HL-60 (cell line): ENCODE measurements at regions not wholly inside any gene's neighbourhood (a gene's known extent, or its start where the extent isn't known, plus 50 kb on each side); places are given as distances from the start of the nearest gene placed in this dataset.

Source experiments
- DNase-seq, 2 experiments: peaks; one replicate each; pipeline ENCODE4 v3.0.0-alpha.2; 2010 to 2020; ENCODE audit warnings: low read depth in 1 of 2, low spot score in 1 of 2
- H3K27ac ChIP-seq: fragments of 250-450 bp; sonication (Bioruptor Pico); replicated peaks from 2 replicates; pipeline ENCODE4 v1.5.1; 2020; ENCODE audit warnings: mild to moderate bottlenecking, moderate library complexity
- H3K27me3 ChIP-seq: fragments of 250-450 bp; sonication (Bioruptor Pico); 2 replicates; pipeline ENCODE4 v1.5.1; 2021; ENCODE audit warnings: mild to moderate bottlenecking, moderate library complexity; ENCODE audit not compliant: insufficient read depth, poor library complexity, severe bottlenecking
- H3K4me3 ChIP-seq: replicated peaks from 2 replicates; pipeline ENCODE4 v1.5.1; 2011; ENCODE audit warnings: mild to moderate bottlenecking, control low read depth, low read length; ENCODE audit not compliant: insufficient read depth
- GABPA ChIP-seq: IDR thresholded peaks from 2 replicates; pipeline ENCODE4 v1.6.1; 2012; ENCODE audit warnings: low read depth
- POLR2AphosphoS5 ChIP-seq: IDR thresholded peaks from 2 replicates; pipeline ENCODE4 v1.6.1; 2012; ENCODE audit warnings: low read depth
- SPI1 ChIP-seq: IDR thresholded peaks from 2 replicates; pipeline ENCODE4 v1.6.1; 2012; ENCODE audit warnings: low read depth, mild to moderate bottlenecking, borderline replicate concordance
- TF ChIP-seq, protein P1 (sequence below): IDR thresholded peaks from 2 replicates; pipeline ENCODE4 v1.6.1; 2012; ENCODE audit warnings: low read depth; ENCODE audit not compliant: insufficient replicate concordance
- TF ChIP-seq, protein P2 (sequence below): IDR thresholded peaks from one replicate; pipeline ENCODE4 v1.5.1; 2011; ENCODE audit warnings: low read length, control low read depth, inconsistent platforms; ENCODE audit not compliant: insufficient read depth

DNA sequence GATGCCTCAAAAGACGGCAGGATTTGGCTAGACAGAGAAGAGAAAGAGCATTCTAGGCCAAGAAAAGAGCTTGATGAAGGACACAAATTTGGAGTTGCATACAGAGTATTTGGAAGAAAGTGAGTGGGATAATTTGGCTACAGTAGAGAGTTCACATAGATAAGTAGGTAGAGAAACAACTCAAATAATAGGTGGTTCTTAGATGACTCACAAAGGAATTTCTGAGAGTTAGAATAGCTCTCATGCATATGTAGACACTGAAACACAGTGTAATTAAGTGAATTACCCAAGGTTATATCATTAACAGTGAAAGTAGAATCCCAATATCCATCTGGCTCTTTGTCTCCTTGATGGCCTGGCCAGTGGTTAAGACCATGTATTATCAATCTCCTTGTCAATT lies 228.6 kb upstream of the DDI1 start:
- Histone ChIP-seq H3K27ac (no peak overlapping the region), H3K27me3 (no peaks in the 10 kb centered on the region), H3K4me3 (no peak overlapping the region)
- TF ChIP-seq SPI1 (no peak), POLR2AphosphoS5 (no peak), GABPA (no peak)
- TF ChIP-seq, protein P1, sequence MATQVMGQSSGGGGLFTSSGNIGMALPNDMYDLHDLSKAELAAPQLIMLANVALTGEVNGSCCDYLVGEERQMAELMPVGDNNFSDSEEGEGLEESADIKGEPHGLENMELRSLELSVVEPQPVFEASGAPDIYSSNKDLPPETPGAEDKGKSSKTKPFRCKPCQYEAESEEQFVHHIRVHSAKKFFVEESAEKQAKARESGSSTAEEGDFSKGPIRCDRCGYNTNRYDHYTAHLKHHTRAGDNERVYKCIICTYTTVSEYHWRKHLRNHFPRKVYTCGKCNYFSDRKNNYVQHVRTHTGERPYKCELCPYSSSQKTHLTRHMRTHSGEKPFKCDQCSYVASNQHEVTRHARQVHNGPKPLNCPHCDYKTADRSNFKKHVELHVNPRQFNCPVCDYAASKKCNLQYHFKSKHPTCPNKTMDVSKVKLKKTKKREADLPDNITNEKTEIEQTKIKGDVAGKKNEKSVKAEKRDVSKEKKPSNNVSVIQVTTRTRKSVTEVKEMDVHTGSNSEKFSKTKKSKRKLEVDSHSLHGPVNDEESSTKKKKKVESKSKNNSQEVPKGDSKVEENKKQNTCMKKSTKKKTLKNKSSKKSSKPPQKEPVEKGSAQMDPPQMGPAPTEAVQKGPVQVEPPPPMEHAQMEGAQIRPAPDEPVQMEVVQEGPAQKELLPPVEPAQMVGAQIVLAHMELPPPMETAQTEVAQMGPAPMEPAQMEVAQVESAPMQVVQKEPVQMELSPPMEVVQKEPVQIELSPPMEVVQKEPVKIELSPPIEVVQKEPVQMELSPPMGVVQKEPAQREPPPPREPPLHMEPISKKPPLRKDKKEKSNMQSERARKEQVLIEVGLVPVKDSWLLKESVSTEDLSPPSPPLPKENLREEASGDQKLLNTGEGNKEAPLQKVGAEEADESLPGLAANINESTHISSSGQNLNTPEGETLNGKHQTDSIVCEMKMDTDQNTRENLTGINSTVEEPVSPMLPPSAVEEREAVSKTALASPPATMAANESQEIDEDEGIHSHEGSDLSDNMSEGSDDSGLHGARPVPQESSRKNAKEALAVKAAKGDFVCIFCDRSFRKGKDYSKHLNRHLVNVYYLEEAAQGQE, result no peak
- TF ChIP-seq, protein P2, sequence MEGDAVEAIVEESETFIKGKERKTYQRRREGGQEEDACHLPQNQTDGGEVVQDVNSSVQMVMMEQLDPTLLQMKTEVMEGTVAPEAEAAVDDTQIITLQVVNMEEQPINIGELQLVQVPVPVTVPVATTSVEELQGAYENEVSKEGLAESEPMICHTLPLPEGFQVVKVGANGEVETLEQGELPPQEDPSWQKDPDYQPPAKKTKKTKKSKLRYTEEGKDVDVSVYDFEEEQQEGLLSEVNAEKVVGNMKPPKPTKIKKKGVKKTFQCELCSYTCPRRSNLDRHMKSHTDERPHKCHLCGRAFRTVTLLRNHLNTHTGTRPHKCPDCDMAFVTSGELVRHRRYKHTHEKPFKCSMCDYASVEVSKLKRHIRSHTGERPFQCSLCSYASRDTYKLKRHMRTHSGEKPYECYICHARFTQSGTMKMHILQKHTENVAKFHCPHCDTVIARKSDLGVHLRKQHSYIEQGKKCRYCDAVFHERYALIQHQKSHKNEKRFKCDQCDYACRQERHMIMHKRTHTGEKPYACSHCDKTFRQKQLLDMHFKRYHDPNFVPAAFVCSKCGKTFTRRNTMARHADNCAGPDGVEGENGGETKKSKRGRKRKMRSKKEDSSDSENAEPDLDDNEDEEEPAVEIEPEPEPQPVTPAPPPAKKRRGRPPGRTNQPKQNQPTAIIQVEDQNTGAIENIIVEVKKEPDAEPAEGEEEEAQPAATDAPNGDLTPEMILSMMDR, result no peak
- no peak for DNase-seq

DNA sequence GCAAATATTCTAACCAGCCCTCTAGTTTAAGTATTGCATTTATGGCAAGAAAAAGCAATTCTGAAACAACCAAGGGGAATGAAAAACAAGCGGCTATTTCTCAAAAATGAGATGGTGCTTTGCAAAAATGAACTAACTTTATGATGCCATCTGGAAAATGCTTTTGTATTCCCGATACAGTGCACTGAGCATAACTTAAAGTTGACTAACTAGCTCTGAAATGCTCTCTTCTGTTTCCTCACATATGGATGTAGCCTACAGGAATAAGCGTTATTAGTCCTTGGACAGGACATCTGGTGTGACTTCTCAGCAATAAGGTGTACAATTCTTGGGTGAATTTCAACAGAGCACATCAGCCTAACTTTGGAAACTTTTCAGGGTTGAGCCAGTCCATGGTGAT lies 228.2 kb upstream of the DDI1 start:
- H3K27ac ChIP-seq, result no peak overlapping the region
- no peaks in the 10 kb centered on the region for H3K27me3 ChIP-seq
- no peak overlapping the region for H3K4me3 ChIP-seq
- TF ChIP-seq GABPA (no peak), POLR2AphosphoS5 (no peak), SPI1 (no peak)
- TF ChIP-seq, protein P1, result no peak
- TF ChIP-seq, protein P2, result no peak
- DNase-seq, result no peak

DNA sequence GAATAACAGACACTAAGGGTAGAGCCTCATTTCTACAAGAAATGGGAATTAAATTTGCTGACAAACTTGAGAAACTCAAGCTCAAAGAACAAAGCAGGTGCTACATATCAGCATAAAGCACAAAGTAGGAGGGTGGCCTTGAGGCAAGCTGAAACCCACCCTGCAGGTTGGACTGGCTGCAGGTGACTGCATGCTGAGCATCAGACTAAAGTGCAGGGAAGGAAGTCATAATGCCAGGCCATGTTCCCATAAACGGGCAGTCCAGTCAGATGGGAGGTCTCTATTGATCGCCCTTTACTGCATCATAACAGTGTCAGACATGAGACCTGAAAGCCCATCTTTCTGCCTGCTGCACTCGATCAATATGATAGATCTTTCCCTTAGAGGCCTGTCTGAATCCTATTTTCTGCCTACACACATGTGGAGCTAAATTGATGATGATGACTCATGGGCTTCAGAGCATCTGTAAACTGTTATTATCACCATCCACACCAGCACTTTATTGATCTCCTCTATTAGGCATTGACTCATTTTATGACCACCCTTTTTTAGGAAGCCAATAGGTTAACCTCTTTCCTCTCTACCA lies 224.5 kb upstream of the DDI1 start:
- Histone ChIP-seq H3K4me3 (no peak overlapping the region), H3K27me3 (no peaks in the 10 kb centered on the region), H3K27ac (no peak overlapping the region)
- no peak for TF ChIP-seq POLR2AphosphoS5
- TF ChIP-seq, protein P2, result no peak
- TF ChIP-seq, protein P1, result no peak
- TF ChIP-seq GABPA, result no peak
- no peak for TF ChIP-seq SPI1
- no peak for DNase-seq
